Erythroblast (primary cell): ENCODE measurements at regions not wholly inside any gene's neighbourhood (a gene's known extent, or its start where the extent isn't known, plus 50 kb on each side); places are given as distances from the start of the nearest gene placed in this dataset.

Source experiments
- GATA1 ChIP-seq: IDR thresholded peaks from 2 replicates; pipeline ENCODE4 v1.6.1; 2011; ENCODE audit warnings: low read depth, mild to moderate bottlenecking, control low read depth, low read length, moderate library complexity
- POLR2A ChIP-seq: IDR thresholded peaks from 2 replicates; pipeline ENCODE4 v1.6.1; 2011; ENCODE audit warnings: mild to moderate bottlenecking, low read length

GRCh38 chr12:125473501-125473900, 408.3 kb downstream of the AACS start:
- TF ChIP-seq POLR2A (no peak), GATA1 (no peak)
